ENCODE measurements at regions not wholly inside any gene's neighbourhood (a gene's known extent, or its start where the extent isn't known, plus 50 kb on each side); places are given as distances from the start of the nearest gene placed in this dataset.

DNA sequence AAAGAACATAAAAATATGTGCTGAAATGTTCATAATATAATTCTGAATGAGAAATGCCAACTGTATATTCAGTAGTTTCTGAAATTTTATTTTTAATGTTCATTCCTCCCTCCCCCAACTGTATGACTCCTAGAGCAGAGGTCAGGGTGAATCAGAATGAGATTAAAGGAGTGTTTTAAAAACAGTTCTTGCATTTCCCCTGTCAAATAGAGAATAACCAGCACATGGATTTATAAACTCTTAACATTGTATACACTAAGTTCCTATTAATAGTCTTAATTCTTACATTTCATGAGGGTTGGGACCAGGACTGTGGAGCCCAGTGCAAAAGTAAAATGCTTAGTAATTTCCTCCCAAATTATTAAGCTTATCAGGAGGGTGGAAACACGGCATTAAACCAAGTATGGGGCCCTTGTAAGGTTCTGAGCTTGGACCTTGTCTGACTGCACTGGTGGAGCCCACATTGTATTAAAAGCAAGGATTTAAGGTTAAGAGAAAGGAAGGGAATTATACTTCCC lies 474.6 kb upstream of the RAG2 start:
- H3K4me3 ChIP-seq (ENCODE audit: low read depth, low read length) = no peak overlapping the region
- TF ChIP-seq CTCF (IDR thresholded peaks at IDR 0.05; ENCODE audit: low read depth, low read length) = no peak

GRCh38 chr11:37050311-37050710 lies 452.3 kb upstream of the RAG2 start:
- no peak for TF ChIP-seq CTCF (IDR thresholded peaks at IDR 0.05; ENCODE audit: low read depth, low read length)
- H3K4me3 ChIP-seq (ENCODE audit: low read depth, low read length) = no peak overlapping the region

GRCh38 chr11:37040921-37041320 lies 442.9 kb upstream of the RAG2 start:
- H3K4me3 ChIP-seq (ENCODE audit: low read depth, low read length) = no peak overlapping the region
- no peak for TF ChIP-seq CTCF (IDR thresholded peaks at IDR 0.05; ENCODE audit: low read depth, low read length)

- no peak for TF ChIP-seq CTCF (IDR thresholded peaks at IDR 0.05; ENCODE audit: low read depth, low read length)
- H3K4me3 ChIP-seq (ENCODE audit: low read depth, low read length) = no peak overlapping the region
Observed at GRCh38 chr11:37038911-37039310, 440.9 kb upstream of the RAG2 start.

- TF ChIP-seq CTCF (IDR thresholded peaks at IDR 0.05; ENCODE audit: low read depth, low read length) = no peak
- H3K4me3 ChIP-seq (ENCODE audit: low read depth, low read length) = no peak overlapping the region
Observed at GRCh38 chr11:37026741-37027140, 428.7 kb upstream of the RAG2 start.

GRCh38 chr11:37026326-37026725 lies 428.3 kb upstream of the RAG2 start:
- TF ChIP-seq CTCF (IDR thresholded peaks at IDR 0.05; ENCODE audit: low read depth, low read length) = no peak
- H3K4me3 ChIP-seq (ENCODE audit: low read depth, low read length) = no peak overlapping the region

DNA sequence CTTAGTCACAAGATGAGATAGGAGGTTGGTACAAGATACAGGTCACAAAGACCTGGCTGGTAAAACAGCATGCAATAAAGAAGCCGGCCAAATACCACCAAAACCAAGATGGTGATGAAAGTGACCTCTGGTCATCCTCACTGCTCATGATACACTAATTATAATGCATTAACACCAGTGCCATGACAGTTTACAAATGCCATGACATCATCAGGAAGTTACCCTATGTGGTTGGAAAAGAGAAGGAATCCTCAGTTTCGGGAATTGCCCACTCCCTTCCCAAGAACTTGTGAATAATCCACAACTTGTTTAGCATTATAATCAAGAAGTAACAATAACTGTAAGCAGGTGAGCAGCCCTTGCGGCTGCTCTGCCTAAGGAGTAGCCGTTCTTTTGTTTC lies 408.5 kb upstream of the RAG2 start:
- no peak for TF ChIP-seq CTCF (IDR thresholded peaks at IDR 0.05; ENCODE audit: low read depth, low read length)

More for the DNA sequence above, 408.5 kb upstream of the RAG2 start:
- no peak overlapping the region for H3K4me3 ChIP-seq (ENCODE audit: low read depth, low read length)

Measured in WI38 (cell line).